T-helper 2 cell treated with Interferon-gamma antibody and Interleukin-4, amounts not matched to agents 100 ng/mL and 5 ng/mL, for 36 hours (primary cell): ENCODE measurements at regions not wholly inside any gene's neighbourhood (a gene's known extent, or its start where the extent isn't known, plus 50 kb on each side); places are given as distances from the start of the nearest gene placed in this dataset.
"Not testable (repeated sequence)": the region's sequence is repeated elsewhere in the genome, so short reads cannot be mapped to it uniquely, and the experiment has no call there.

Source experiments
- intact Hi-C: fragments of 100-400 bp; cut with micrococcal nuclease; formaldehyde crosslinking; loops from one replicate; pipeline ENCODE4 v1.15.1; 2023

DNA sequence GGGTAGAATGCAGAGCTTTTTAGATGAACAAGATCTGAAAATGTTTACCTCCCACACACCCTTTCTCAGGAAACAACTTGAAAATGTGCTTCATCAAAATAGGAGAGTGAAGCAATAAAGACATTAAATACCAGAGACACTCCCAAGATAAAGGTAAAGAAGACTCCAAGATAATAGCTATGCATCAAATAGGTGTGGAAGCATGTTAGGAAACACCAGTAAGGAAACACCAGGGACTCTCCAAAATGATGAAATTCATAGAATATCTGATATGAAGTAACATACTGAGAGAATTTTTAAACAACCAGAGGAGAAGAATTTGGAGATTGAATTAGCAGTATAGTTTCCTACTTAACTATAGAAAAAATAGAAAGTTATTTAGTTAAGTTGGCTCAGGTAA lies 57.0 kb downstream of the OR10A6 start:
- intact Hi-C loops = no loop called here

DNA sequence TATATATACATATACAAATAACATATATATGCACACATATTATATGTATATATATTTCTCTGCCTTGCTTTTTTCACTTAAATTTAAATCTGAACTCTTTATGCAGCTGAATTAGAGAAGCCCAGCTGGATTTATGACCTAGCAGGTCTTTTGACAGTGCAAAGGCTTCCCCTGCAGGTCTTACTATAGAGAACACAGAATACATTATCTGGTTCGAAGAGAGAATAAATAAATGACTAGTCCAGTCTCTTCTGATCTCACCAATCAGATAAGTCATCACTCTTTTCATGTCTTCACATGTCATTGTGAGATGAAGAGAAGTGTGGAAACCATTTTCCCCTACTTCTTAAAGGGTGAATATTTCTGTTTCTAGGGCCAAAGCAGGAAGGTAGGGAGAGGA lies 58.2 kb downstream of the OR10A6 start:
- intact Hi-C loops = loop anchor here (1.0 kb wide), 1 partner anchor 7 kb away; no protein-coding TSS in a partner anchor

DNA sequence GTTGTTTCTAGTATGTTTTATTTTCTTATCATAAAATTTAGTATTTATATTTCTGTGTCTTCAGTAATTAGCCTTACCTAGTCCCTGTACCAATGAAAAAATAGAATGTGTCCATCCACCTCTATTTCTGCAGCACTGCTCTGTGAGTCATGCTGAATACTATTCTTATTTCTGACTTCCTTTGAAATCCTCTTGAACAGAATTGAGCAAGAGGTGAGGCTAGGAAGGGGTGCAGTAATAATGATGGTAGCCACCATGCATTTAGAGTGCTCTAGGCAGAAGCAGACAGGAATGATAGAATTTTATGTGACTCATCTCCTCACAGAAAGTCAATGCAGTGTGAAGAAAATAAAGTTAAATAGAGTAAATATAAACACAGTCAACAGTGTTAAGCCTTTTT lies 60.0 kb downstream of the OR10A6 start:
- intact Hi-C loops = no loop called here

DNA sequence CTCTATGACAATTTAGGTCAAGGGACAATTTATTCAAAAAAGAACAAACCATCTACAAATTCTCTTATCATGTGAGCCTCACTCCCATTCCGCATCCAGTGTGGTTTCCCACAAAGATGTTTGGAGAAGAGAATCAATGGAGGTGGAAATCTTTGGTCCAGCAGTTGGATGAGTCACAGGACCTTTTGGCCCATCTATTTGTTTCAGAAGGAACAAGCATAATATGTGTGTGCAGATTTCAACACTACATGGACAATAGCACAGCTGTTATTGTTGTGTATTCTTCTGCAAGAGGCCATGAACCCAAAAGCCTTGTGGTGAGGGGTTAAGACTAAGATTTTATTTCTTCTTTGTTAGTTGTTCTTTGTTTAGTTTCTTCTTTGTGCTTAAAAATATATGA lies 61.6 kb downstream of the OR10A6 start:
- intact Hi-C loops = no loop called here

DNA sequence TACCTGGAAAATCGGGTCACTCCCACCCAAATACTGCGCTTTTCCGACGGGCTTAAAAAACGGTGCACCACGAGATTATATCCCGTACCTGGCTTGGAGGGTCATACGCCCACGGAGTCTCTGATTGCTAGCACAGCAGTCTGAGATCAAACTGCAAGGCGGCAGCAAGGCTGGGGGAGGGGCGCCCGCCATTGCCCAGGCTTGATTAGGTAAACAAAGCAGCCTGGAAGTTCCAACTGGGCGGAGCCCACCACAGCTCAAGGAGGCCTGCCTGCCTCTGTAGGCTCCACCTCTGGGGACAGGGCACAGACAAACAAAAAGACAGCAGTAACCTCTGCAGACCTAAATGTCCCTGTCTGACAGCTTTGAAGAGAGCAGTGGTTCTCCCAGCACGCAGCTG lies 64.5 kb upstream of the OR5P2 start:
- intact Hi-C loops = not testable (repeated sequence)

DNA sequence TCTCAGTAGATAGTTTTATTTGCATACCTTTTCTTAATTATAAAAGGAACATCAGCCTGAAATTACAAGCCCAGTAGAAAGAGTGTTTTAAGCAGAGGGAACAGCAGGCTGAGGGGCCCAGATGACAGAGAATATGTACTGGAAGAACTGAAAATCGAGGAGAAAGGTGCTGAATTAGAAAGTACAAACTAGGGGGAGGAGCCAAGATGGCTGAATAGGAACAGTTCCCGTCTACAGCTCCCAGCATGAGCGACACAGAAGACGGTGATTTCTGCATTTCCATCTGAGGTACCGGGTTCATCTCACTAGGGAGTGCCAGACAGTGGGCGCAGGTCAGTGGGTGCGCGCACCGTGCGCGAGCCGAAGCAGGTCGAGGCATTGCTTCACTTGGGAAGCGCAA lies 64.1 kb upstream of the OR5P2 start:
- intact Hi-C loops = not testable (repeated sequence)

DNA sequence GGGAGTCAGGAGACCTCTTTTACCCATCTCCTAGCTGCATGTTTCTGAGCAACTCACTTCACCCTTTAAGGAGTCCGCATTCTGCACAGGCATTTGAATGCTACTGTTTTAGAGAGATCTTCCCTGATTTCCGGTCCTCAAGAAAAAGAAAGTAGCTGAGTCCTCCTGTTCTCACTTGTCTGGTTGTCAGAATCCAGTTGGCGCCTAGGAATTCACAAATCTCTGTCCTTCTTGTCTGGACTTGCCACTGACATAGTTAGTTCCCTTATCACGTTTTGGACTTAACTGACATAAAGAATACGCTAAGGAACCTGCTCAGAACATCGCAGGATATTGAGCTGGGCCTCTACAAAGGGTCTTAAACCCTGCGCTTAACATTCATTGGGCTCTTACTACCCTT lies 61.3 kb upstream of the OR5P2 start:
- intact Hi-C loops = no loop called here

DNA sequence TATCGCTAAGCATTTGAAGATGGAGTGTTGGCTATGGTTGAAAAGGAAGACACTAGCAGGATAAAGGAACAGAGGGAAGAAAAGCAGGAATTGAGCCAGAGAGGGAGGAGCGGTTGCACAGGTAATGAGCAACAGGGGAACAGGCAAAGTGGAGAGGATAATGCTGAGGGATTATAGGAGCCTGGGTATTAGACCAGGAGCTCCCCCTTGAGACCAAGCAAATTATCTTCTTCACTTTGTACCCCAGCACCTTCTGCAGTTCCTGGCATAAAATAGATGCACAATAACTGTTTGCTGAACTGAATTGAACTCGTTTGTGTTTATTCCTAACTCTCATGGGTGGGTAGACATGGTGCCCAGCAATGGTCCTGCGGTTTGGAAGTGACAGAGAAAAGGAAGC lies 54.6 kb upstream of the OR5P2 start:
- intact Hi-C loops = no loop called here

DNA sequence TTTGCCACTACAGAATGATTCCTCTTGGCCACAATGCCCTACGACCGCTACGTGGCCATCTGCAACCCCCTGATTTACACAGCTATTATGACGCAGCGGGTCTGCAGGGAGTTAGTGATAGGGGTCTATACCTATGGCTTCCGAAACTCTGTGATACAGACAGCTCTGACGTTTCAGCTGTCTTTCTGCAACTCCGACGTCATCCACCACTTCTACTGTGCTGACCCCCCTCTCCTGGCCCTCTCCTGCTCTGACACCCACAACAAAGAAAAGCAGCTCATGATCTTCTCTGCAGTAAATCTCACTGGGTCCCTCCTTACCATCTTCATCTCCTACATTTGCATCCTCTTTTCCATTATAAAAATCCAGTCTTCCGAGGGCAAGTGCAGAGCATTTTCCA lies 52.3 kb upstream of the OR5P2 start:
- intact Hi-C loops = no loop called here
